ENCODE measurements at regions not wholly inside any gene's neighbourhood (a gene's known extent, or its start where the extent isn't known, plus 50 kb on each side); places are given as distances from the start of the nearest gene placed in this dataset.

DNA sequence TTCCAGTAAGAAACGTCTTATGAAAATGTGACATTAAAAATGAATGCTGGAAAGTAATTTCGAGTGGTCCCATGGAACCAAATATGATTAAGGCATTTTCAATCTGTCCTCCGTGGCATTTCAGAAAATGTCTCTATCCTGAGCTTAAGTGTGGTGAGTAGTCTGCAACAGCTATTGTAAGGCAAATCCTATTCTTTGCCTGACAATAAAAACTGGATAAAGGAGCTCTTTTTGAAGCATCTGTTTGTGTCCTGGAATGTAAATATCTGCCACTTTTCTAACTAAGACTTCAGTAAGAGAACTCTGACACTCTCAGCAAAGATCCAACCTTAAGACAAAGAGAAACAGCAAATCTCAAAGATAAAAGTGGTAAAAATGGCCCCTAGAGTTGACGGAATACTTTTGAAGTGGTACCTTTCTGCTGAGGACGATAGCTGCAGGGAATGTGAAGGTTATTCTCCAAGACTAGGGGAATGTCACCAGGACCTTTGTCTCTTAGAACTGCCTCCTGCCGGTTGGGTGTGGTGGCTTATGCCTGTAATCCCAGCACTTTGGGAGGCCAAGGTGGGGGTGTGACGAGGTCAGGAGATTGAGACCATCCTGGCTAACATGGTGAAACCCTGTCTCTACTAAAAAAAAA, 486.7 kb upstream of the ZP4 start:
- no peaks in the 10 kb centered on the region for H3K36me3 ChIP-seq (ENCODE audit: insufficient read depth, low read length)
- no peaks in the 10 kb centered on the region for H3K9me3 ChIP-seq (ENCODE audit: low read length)
- H3K4me3 ChIP-seq (ENCODE audit: low read length): no peak overlapping the region
- peaks cover 11% of the 10 kb centered on the region for H3K4me1 ChIP-seq (ENCODE audit: insufficient read depth, low read length)
- H2AFZ ChIP-seq (ENCODE audit: low read depth, low read length): no peak overlapping the region
- no peaks in the 10 kb centered on the region for H3K27me3 ChIP-seq (ENCODE audit: insufficient read depth, low read length)

DNA sequence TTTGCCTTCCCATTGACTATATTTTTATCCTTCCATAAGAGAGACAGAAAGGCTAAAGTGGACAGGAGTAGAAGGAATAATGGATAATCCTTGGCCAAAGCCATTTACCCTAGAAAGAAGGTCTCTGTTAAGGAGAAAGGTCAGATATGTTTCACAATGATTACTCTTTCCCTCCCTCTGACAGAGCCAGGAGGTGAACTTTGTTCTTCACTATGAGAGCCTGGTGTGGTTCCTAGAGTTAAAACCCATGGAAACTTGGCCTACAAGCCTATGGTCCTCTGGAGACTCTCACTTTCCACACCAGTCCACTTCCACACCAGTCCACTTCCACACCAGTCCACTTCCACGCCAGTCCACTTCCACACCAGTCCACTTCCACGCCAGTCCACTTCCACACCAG, 479.9 kb upstream of the ZP4 start:
- H3K36me3 ChIP-seq (ENCODE audit: insufficient read depth, low read length): no peaks in the 10 kb centered on the region
- no peaks in the 10 kb centered on the region for H3K9me3 ChIP-seq (ENCODE audit: low read length)
- H3K4me1 ChIP-seq (ENCODE audit: insufficient read depth, low read length): peaks cover 7% of the 10 kb centered on the region
- no peak overlapping the region for H2AFZ ChIP-seq (ENCODE audit: low read depth, low read length)
- H3K27me3 ChIP-seq (ENCODE audit: insufficient read depth, low read length): no peaks in the 10 kb centered on the region
- no peak overlapping the region for H3K4me3 ChIP-seq (ENCODE audit: low read length)

DNA sequence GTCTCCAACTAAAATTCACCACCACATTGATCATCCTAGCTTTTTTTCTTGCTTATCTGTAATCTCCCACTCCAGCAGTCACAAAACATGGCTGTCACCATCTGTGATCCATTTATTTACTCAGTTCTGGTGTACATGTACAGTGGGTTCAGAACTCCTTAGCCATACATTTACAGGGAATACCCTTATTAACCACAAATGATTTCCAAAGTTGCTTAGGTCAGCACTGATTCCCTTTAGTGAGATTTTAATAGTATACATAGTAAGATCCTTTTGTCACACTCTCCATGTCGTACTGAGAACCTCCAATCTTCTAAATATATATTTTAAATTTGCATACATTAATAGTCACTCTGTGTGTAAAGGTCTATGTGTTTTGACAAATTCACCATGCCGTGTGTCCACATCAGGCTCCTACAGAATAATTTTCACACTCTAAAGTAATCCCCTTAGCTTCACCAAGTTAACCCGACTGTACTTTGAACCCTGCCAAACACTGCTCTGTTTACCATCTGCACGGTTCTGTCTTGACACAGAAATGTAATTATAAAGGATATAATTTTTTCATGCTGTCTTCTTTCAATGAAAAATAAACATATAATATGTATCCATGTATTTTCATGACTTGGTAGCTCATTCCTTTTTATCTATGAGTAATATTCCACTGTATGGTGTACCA, 473.6 kb upstream of the ZP4 start:
- H3K4me3 ChIP-seq (ENCODE audit: low read length): no peak overlapping the region
- no peaks in the 10 kb centered on the region for H3K36me3 ChIP-seq (ENCODE audit: insufficient read depth, low read length)
- H3K4me1 ChIP-seq (ENCODE audit: insufficient read depth, low read length): no peaks in the 10 kb centered on the region
- no peaks in the 10 kb centered on the region for H3K27me3 ChIP-seq (ENCODE audit: insufficient read depth, low read length)
- H2AFZ ChIP-seq (ENCODE audit: low read depth, low read length): no peak overlapping the region
- H3K9me3 ChIP-seq (ENCODE audit: low read length): no peaks in the 10 kb centered on the region

DNA sequence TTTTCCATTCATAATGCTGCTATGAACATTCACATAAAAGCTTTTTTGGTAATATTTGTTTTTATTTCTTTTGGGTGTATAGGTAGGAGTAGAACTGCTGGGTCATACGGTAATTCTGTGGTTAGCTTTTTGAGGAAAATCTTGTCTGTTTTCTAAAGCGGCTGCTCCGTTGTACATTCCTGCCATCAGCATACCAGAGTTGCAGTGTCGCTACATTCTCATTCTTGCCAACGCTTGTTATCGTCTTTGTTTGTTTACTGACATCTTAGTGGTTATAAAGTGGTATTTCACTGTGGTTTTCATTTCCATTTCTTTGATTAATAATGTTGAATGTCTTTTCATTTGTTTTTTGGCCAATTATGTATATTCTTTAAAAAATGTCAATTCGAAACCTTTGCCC, 469.8 kb upstream of the ZP4 start:
- Histone ChIP-seq H2AFZ (ENCODE audit: low read depth, low read length) (no peak overlapping the region), H3K27me3 (ENCODE audit: insufficient read depth, low read length) (no peaks in the 10 kb centered on the region), H3K4me1 (ENCODE audit: insufficient read depth, low read length) (no peaks in the 10 kb centered on the region)

DNA sequence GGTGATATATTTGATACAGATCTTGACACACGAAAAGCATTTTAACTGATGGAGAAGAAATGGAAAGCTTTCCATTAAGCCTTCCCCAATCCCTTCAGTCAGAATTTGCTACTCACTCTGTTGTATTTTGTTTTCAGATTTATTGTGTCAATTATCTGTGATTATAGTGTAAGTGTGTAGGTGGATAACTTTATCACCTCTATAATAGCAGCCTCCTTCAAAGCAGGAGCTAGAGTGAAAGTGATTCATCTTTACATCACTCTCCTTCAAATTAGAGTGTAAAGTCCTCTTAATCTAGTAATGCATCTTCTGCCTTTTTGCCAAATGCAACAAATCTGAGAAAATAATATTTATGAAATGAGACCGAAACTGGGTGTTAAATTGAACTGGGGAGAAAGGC, 459.7 kb upstream of the ZP4 start:
- Histone ChIP-seq H3K4me1 (ENCODE audit: insufficient read depth, low read length) (no peaks in the 10 kb centered on the region), H3K9me3 (ENCODE audit: low read length) (no peaks in the 10 kb centered on the region), H3K4me3 (ENCODE audit: low read length) (no peak overlapping the region), H2AFZ (ENCODE audit: low read depth, low read length) (no peak overlapping the region), H3K27me3 (ENCODE audit: insufficient read depth, low read length) (no peaks in the 10 kb centered on the region), H3K36me3 (ENCODE audit: insufficient read depth, low read length) (no peaks in the 10 kb centered on the region)

More for the DNA sequence above, 469.8 kb upstream of the ZP4 start:
- no peaks in the 10 kb centered on the region for H3K36me3 ChIP-seq (ENCODE audit: insufficient read depth, low read length)
- H3K4me3 ChIP-seq (ENCODE audit: low read length): no peak overlapping the region
- no peaks in the 10 kb centered on the region for H3K9me3 ChIP-seq (ENCODE audit: low read length)

DNA sequence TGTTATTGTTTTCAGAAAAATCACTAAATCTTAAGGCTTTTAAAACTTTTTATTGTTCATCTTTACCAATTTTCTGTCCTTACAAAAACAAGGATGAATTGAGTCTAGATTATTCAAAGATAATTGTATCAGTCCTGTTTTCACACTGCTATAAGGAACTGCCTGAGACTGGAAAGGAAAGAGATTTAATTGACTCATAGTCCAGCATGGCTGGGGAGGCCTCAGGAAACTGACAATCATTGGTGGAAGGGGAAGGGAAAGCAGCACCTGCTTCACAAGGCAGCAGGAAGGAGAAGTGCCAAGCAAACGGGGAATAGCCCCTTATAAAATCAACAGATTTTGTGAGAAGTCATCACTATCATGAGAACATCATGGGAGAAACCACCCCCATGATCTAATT, 455.6 kb upstream of the ZP4 start:
- H3K36me3 ChIP-seq (ENCODE audit: insufficient read depth, low read length): no peaks in the 10 kb centered on the region
- no peaks in the 10 kb centered on the region for H3K9me3 ChIP-seq (ENCODE audit: low read length)
- H3K4me1 ChIP-seq (ENCODE audit: insufficient read depth, low read length): no peaks in the 10 kb centered on the region
- H3K27me3 ChIP-seq (ENCODE audit: insufficient read depth, low read length): no peaks in the 10 kb centered on the region
- no peak overlapping the region for H3K4me3 ChIP-seq (ENCODE audit: low read length)
- no peak overlapping the region for H2AFZ ChIP-seq (ENCODE audit: low read depth, low read length)

DNA sequence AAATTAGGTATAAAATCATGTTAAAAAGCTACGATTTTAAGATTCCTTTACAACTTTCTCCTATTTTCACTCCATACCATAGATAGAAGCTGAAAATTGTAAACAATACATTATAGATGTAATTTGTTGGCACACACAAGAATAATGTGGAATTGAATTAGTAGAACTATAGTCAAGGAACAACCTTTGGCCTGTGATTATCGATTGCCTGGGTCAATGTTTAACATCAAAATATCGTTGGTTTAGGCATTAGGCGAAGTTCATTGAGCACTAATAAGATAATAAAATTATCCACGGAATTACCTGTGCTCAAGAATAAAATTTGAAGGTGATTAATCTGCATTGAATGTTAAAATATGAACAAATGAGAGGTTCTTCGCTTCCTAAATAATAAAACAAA, 455.1 kb upstream of the ZP4 start:
- no peaks in the 10 kb centered on the region for H3K36me3 ChIP-seq (ENCODE audit: insufficient read depth, low read length)
- H3K27me3 ChIP-seq (ENCODE audit: insufficient read depth, low read length): no peaks in the 10 kb centered on the region
- H3K9me3 ChIP-seq (ENCODE audit: low read length): no peaks in the 10 kb centered on the region
- H2AFZ ChIP-seq (ENCODE audit: low read depth, low read length): no peak overlapping the region
- H3K4me1 ChIP-seq (ENCODE audit: insufficient read depth, low read length): no peaks in the 10 kb centered on the region
- no peak overlapping the region for H3K4me3 ChIP-seq (ENCODE audit: low read length)

DNA sequence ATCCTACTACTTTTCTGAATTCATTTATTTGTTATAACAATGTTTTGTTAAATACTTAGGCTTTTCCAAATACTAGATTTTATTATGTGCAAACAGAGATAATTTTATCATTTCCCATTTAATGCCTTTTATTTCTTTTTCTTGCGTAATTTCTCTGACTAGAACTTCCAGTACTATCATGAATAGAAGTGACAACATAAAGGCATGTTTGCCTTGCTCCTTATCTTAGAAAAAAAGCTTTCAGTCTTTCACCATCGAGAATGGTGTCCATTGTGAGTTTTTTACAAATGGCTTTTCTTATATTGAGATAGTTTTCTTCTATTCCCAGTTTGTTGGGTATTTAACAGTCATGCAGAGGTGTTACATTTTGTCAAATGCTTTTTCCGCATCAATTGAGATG, 453.1 kb upstream of the ZP4 start:
- H3K36me3 ChIP-seq (ENCODE audit: insufficient read depth, low read length): no peaks in the 10 kb centered on the region
- H3K4me3 ChIP-seq (ENCODE audit: low read length): no peak overlapping the region
- H3K27me3 ChIP-seq (ENCODE audit: insufficient read depth, low read length): no peaks in the 10 kb centered on the region
- H3K9me3 ChIP-seq (ENCODE audit: low read length): no peaks in the 10 kb centered on the region
- no peak overlapping the region for H2AFZ ChIP-seq (ENCODE audit: low read depth, low read length)
- no peaks in the 10 kb centered on the region for H3K4me1 ChIP-seq (ENCODE audit: insufficient read depth, low read length)

DNA sequence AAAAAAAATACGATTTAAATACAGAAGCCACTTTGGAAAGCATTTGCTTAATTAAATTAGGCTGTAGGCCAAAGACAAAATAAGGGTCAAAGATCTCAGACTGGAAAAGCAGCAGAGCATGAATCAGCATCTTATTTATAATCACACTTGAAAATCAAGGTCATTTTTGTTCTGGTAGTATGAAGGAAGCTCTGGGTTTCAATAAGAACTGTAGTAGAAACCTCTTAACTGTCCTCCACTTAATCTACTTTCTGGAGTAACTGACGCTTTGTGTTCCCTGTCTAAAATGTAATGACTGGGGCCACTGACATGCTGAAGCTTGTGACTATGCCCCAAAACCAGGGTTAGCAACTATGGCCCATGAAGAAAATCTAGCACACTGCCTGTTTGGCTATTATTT, 450.7 kb upstream of the ZP4 start:
- Histone ChIP-seq H3K4me1 (ENCODE audit: insufficient read depth, low read length) (no peaks in the 10 kb centered on the region), H3K27me3 (ENCODE audit: insufficient read depth, low read length) (no peaks in the 10 kb centered on the region), H3K9me3 (ENCODE audit: low read length) (no peaks in the 10 kb centered on the region), H3K36me3 (ENCODE audit: insufficient read depth, low read length) (no peaks in the 10 kb centered on the region), H2AFZ (ENCODE audit: low read depth, low read length) (no peak overlapping the region), H3K4me3 (ENCODE audit: low read length) (no peak overlapping the region)

DNA sequence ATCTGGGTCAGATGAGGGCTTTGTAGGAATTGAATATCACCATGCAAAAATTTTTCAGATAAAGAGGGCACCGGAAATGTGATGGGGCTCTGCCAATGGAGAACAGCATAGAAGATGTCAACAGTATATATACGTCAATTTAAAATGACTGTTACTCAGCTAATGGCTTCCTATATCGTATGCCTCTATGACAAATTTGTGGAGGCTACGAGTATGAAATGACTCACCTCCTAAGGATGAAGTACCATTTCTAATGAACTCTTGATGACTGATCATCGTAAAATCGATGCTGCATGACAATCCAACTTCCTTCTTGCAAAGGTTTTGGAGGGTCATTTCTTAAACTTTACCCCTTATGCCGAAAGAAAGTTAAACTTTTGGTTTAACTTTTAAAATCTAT, 450.3 kb upstream of the ZP4 start:
- H3K27me3 ChIP-seq (ENCODE audit: insufficient read depth, low read length): no peaks in the 10 kb centered on the region
- H3K9me3 ChIP-seq (ENCODE audit: low read length): no peaks in the 10 kb centered on the region
- H3K4me3 ChIP-seq (ENCODE audit: low read length): no peak overlapping the region
- no peak overlapping the region for H2AFZ ChIP-seq (ENCODE audit: low read depth, low read length)
- H3K36me3 ChIP-seq (ENCODE audit: insufficient read depth, low read length): no peaks in the 10 kb centered on the region
- H3K4me1 ChIP-seq (ENCODE audit: insufficient read depth, low read length): no peaks in the 10 kb centered on the region

DNA sequence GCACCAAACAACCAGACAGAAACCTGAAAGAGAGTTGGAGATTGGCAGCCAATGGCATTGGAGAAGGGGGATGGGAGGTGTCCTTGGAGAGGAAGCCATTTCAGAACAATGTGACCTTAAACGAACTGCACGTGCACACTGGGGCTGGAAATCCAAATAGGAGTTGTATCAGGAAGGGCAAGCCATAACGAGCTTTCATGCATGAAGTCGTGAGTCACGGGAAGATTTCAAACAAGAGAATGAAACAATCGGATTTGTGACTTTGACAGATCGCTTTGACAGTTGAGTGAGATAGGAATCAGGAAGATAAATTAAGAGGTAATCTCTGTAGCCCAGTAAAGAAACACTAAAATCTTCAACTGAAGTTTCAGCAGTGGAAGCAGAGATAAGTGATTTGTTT, 445.8 kb upstream of the ZP4 start:
- Histone ChIP-seq H3K27me3 (ENCODE audit: insufficient read depth, low read length) (no peaks in the 10 kb centered on the region), H3K36me3 (ENCODE audit: insufficient read depth, low read length) (no peaks in the 10 kb centered on the region), H3K9me3 (ENCODE audit: low read length) (no peaks in the 10 kb centered on the region), H3K4me3 (ENCODE audit: low read length) (no peak overlapping the region), H2AFZ (ENCODE audit: low read depth, low read length) (no peak overlapping the region), H3K4me1 (ENCODE audit: insufficient read depth, low read length) (no peaks in the 10 kb centered on the region)

DNA sequence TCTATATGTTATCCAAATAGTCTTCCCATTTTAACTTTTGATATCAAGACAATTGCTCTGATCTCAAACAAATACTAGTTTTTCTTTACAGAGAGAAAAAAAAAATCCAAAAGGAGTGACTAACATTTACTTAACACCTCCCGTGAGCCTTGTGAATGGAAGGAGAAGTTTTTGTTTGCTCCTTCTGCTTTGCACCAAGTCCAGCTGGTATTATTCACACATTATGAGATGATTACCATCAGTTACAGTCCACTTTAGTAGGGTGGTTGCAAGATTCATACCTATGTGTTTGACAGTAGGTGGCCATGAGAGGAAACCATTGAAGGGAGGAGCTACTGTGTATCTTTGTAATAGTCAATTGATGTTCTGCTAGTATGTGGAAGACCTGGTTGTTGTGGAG, 443.4 kb upstream of the ZP4 start:
- no peak overlapping the region for H2AFZ ChIP-seq (ENCODE audit: low read depth, low read length)
- H3K4me1 ChIP-seq (ENCODE audit: insufficient read depth, low read length): no peaks in the 10 kb centered on the region
- H3K9me3 ChIP-seq (ENCODE audit: low read length): no peaks in the 10 kb centered on the region
- H3K36me3 ChIP-seq (ENCODE audit: insufficient read depth, low read length): no peaks in the 10 kb centered on the region
- H3K27me3 ChIP-seq (ENCODE audit: insufficient read depth, low read length): no peaks in the 10 kb centered on the region
- H3K4me3 ChIP-seq (ENCODE audit: low read length): no peak overlapping the region

DNA sequence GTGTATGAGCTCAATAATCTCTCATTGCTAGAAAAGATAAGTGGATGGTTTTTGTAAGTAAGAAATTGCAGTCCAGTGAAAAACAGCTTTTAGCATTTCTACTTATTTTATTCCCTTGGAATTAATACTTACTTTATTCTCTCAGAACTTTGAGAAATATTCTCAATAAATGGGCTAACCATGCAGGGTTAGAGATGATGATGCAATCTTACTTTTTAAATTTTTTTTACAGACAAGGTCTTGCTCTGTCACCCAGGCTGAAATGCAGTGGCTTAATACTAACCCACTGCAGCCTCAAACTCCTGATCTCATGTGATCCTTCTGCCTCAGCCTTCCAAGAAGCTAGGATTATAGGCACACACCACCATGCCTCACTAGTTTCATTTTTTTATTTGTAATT, 440.8 kb upstream of the ZP4 start:
- H3K27me3 ChIP-seq (ENCODE audit: insufficient read depth, low read length): no peaks in the 10 kb centered on the region
- H3K9me3 ChIP-seq (ENCODE audit: low read length): no peaks in the 10 kb centered on the region
- H3K4me1 ChIP-seq (ENCODE audit: insufficient read depth, low read length): no peaks in the 10 kb centered on the region
- H3K4me3 ChIP-seq (ENCODE audit: low read length): no peak overlapping the region
- no peaks in the 10 kb centered on the region for H3K36me3 ChIP-seq (ENCODE audit: insufficient read depth, low read length)
- H2AFZ ChIP-seq (ENCODE audit: low read depth, low read length): no peak overlapping the region

DNA sequence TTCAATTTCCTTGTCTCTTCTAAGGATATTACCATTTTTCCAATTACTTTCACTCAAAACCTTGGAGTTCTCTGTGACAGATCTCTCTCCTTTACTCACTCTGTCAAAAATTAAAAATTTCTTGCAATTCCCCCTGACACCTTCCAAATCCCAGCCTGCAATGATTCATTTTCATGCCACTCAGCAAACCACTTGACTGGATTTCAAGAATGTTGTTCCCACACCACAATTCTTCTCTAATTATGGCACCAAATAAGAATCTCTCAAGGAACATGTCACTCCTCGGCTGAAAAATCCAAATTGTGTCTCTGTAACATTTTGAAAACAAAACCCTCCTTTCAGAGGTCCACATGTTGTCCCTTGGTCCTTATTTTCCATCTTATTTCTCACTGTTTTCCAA, 438.9 kb upstream of the ZP4 start:
- Histone ChIP-seq H3K36me3 (ENCODE audit: insufficient read depth, low read length) (no peaks in the 10 kb centered on the region), H3K9me3 (ENCODE audit: low read length) (no peaks in the 10 kb centered on the region), H3K4me1 (ENCODE audit: insufficient read depth, low read length) (no peaks in the 10 kb centered on the region), H3K27me3 (ENCODE audit: insufficient read depth, low read length) (no peaks in the 10 kb centered on the region), H3K4me3 (ENCODE audit: low read length) (no peak overlapping the region), H2AFZ (ENCODE audit: low read depth, low read length) (no peak overlapping the region)

Data from neuron (in vitro differentiated cells).